Muscle layer of duodenum (tissue), 2 donors: ENCODE measurements at regions not wholly inside any gene's neighbourhood (a gene's known extent, or its start where the extent isn't known, plus 50 kb on each side); places are given as distances from the start of the nearest gene placed in this dataset.

Experiments used
- H3K27ac ChIP-seq: one replicate; pipeline ENCODE4 v1.7.0; 2013; ENCODE audit warnings: mild to moderate bottlenecking, low read length
- H3K27me3 ChIP-seq: one replicate; pipeline ENCODE4 v1.7.0; 2013; ENCODE audit warnings: low read depth, mild to moderate bottlenecking, control low read depth, low read length
- H3K36me3 ChIP-seq, 2 donors: one replicate each; pipeline ENCODE4 v1.7.0; 2013; ENCODE audit warnings: low read length in 2 of 2, control low read depth in 1 of 2, mild to moderate bottlenecking in 1 of 2; ENCODE audit not compliant: insufficient read depth in 2 of 2, control insufficient read depth in 1 of 2
- H3K4me1 ChIP-seq, 2 donors: one replicate each; pipeline ENCODE4 v1.7.0; 2013; ENCODE audit warnings: low read length in 2 of 2, mild to moderate bottlenecking in 2 of 2, control low read depth in 1 of 2, moderate library complexity in 1 of 2; ENCODE audit not compliant: insufficient read depth in 2 of 2, control insufficient read depth in 1 of 2
- H3K4me3 ChIP-seq, 2 donors: one replicate each; pipeline ENCODE4 v1.7.0; 2013; ENCODE audit warnings: low read length in 2 of 2, low read depth in 1 of 2, mild to moderate bottlenecking in 1 of 2
- H3K9me3 ChIP-seq, 2 donors: one replicate each; pipeline ENCODE4 v1.7.0; 2013; ENCODE audit warnings: low read length in 2 of 2, control low read depth in 1 of 2, mild to moderate bottlenecking in 1 of 2; ENCODE audit not compliant: control insufficient read depth in 1 of 2
- donor health status: healthy.

- Histone ChIP-seq H3K4me1 (no peaks in the 10 kb centered on the region), H3K9me3 (no peaks in the 10 kb centered on the region), H3K27ac (no peak overlapping the region), H3K4me3 (no peak overlapping the region), H3K27me3 (no peaks in the 10 kb centered on the region), H3K36me3 (no peaks in the 10 kb centered on the region)
Observed at GRCh38 chr3:79994397-79994796, 226.6 kb upstream of the ROBO1 start.

GRCh38 chr3:79986338-79986737 is 218.5 kb upstream of the ROBO1 start:
- H3K27me3 ChIP-seq = no peaks in the 10 kb centered on the region
- H3K4me1 ChIP-seq = no peaks in the 10 kb centered on the region
- H3K9me3 ChIP-seq = no peaks in the 10 kb centered on the region

GRCh38 chr3:79985816-79986215 is 218.0 kb upstream of the ROBO1 start:
- Histone ChIP-seq H3K36me3 (no peaks in the 10 kb centered on the region), H3K27ac (no peak overlapping the region), H3K27me3 (no peaks in the 10 kb centered on the region), H3K4me3 (no peak overlapping the region), H3K9me3 (no peaks in the 10 kb centered on the region), H3K4me1 (no peaks in the 10 kb centered on the region)

More at GRCh38 chr3:79986338-79986737, 218.5 kb upstream of the ROBO1 start:
- no peak overlapping the region for H3K27ac ChIP-seq
- H3K36me3 ChIP-seq = no peaks in the 10 kb centered on the region
- no peak overlapping the region for H3K4me3 ChIP-seq

- H3K4me1 ChIP-seq = no peaks in the 10 kb centered on the region
- H3K27ac ChIP-seq = no peak overlapping the region
- no peak overlapping the region for H3K4me3 ChIP-seq
- H3K27me3 ChIP-seq = no peaks in the 10 kb centered on the region
- no peaks in the 10 kb centered on the region for H3K36me3 ChIP-seq
- H3K9me3 ChIP-seq = no peaks in the 10 kb centered on the region
Observed at GRCh38 chr3:79983118-79983517, 215.3 kb upstream of the ROBO1 start.

- Histone ChIP-seq H3K4me3 (no peak overlapping the region), H3K9me3 (no peaks in the 10 kb centered on the region)
Observed at GRCh38 chr3:79979990-79980389, 212.2 kb upstream of the ROBO1 start.

GRCh38 chr3:79976466-79976865 is 208.7 kb upstream of the ROBO1 start:
- no peak overlapping the region for H3K4me3 ChIP-seq
- H3K36me3 ChIP-seq = no peaks in the 10 kb centered on the region
- H3K27ac ChIP-seq = no peak overlapping the region
- H3K27me3 ChIP-seq = no peaks in the 10 kb centered on the region
- H3K4me1 ChIP-seq = no peaks in the 10 kb centered on the region
- no peaks in the 10 kb centered on the region for H3K9me3 ChIP-seq

More at GRCh38 chr3:79979990-79980389, 212.2 kb upstream of the ROBO1 start:
- Histone ChIP-seq H3K27ac (no peak overlapping the region), H3K36me3 (no peaks in the 10 kb centered on the region), H3K27me3 (no peaks in the 10 kb centered on the region), H3K4me1 (no peaks in the 10 kb centered on the region)

GRCh38 chr3:79973917-79974595 is 206.3 kb upstream of the ROBO1 start:
- H3K27ac ChIP-seq = no peak overlapping the region
- H3K4me3 ChIP-seq = no peak overlapping the region
- no peaks in the 10 kb centered on the region for H3K9me3 ChIP-seq
- no peaks in the 10 kb centered on the region for H3K36me3 ChIP-seq
- H3K27me3 ChIP-seq = no peaks in the 10 kb centered on the region
- no peaks in the 10 kb centered on the region for H3K4me1 ChIP-seq

GRCh38 chr3:79973482-79973881 is 205.7 kb upstream of the ROBO1 start:
- Histone ChIP-seq H3K4me3 (no peak overlapping the region), H3K36me3 (no peaks in the 10 kb centered on the region), H3K27me3 (no peaks in the 10 kb centered on the region), H3K9me3 (no peaks in the 10 kb centered on the region), H3K27ac (no peak overlapping the region), H3K4me1 (no peaks in the 10 kb centered on the region)

- H3K4me1 ChIP-seq = no peaks in the 10 kb centered on the region
- H3K27me3 ChIP-seq = no peaks in the 10 kb centered on the region
- no peak overlapping the region for H3K4me3 ChIP-seq
- no peaks in the 10 kb centered on the region for H3K36me3 ChIP-seq
- H3K9me3 ChIP-seq = no peaks in the 10 kb centered on the region
- no peak overlapping the region for H3K27ac ChIP-seq
Observed at GRCh38 chr3:79968418-79968817, 200.6 kb upstream of the ROBO1 start.

- no peak overlapping the region for H3K4me3 ChIP-seq
- H3K4me1 ChIP-seq = no peaks in the 10 kb centered on the region
- H3K27me3 ChIP-seq = no peaks in the 10 kb centered on the region
- H3K36me3 ChIP-seq = no peaks in the 10 kb centered on the region
- no peaks in the 10 kb centered on the region for H3K9me3 ChIP-seq
- H3K27ac ChIP-seq = no peak overlapping the region
Observed at GRCh38 chr3:79960594-79960993, 192.8 kb upstream of the ROBO1 start.

GRCh38 chr3:79957066-79957465 is 189.3 kb upstream of the ROBO1 start:
- Histone ChIP-seq H3K4me1 (no peaks in the 10 kb centered on the region), H3K4me3 (no peak overlapping the region)

GRCh38 chr3:79954756-79955155 is 187.0 kb upstream of the ROBO1 start:
- no peaks in the 10 kb centered on the region for H3K27me3 ChIP-seq

More at GRCh38 chr3:79957066-79957465, 189.3 kb upstream of the ROBO1 start:
- H3K27me3 ChIP-seq = no peaks in the 10 kb centered on the region
- H3K36me3 ChIP-seq = no peaks in the 10 kb centered on the region
- H3K27ac ChIP-seq = no peak overlapping the region
- no peaks in the 10 kb centered on the region for H3K9me3 ChIP-seq

More at GRCh38 chr3:79954756-79955155, 187.0 kb upstream of the ROBO1 start:
- H3K9me3 ChIP-seq = no peaks in the 10 kb centered on the region
- no peaks in the 10 kb centered on the region for H3K36me3 ChIP-seq
- H3K27ac ChIP-seq = no peak overlapping the region
- no peak overlapping the region for H3K4me3 ChIP-seq
- H3K4me1 ChIP-seq = no peaks in the 10 kb centered on the region
